Gastrocnemius medialis (tissue), 4 donors: ENCODE measurements at regions not wholly inside any gene's neighbourhood (a gene's known extent, or its start where the extent isn't known, plus 50 kb on each side); places are given as distances from the start of the nearest gene placed in this dataset.

Experiments used
- ATAC-seq, 2 donors: fragments of 150-250 bp; one replicate each; pipeline ENCODE4 v1.9.1; 2016
- DNase-seq, 2 donors: peaks; one replicate each; pipeline ENCODE4 v3.0.0-alpha.2; 2019
- H3K27ac ChIP-seq, 4 donors: fragments of 200-600 bp; sonication (generic); 1 replicate in 1 of 4; 2 replicates in 3 of 4; pipeline ENCODE4 v1.5.1; 2016 to 2018; ENCODE audit warnings: mild to moderate bottlenecking in 2 of 4, moderate library complexity in 1 of 4
- H3K27me3 ChIP-seq, 3 donors: fragments of 200-600 bp; sonication (generic) in 2 of 3; 1 replicate in 1 of 3; 2 replicates in 2 of 3; pipeline versions ENCODE4 v1.5.1 to v1.6.0; 2016 to 2019; ENCODE audit warnings: mild to moderate bottlenecking in 1 of 3, moderate library complexity in 1 of 3
- H3K36me3 ChIP-seq, 2 donors: fragments of 200-600 bp; sonication (generic) in 1 of 2; one replicate each; pipeline ENCODE4 v1.5.1; 2017 to 2018
- H3K4me1 ChIP-seq, 2 donors: fragments of 200-600 bp; sonication (generic) in 1 of 2; one replicate each; pipeline ENCODE4 v1.5.1; 2016 to 2017; ENCODE audit warnings: mild to moderate bottlenecking in 2 of 2
- H3K4me3 ChIP-seq, 4 donors: fragments of 200-600 bp; sonication (generic) in 3 of 4; 1 replicate in 1 of 4; 2 replicates in 3 of 4; pipeline ENCODE4 v1.5.1; 2016 to 2019; ENCODE audit warnings: mild to moderate bottlenecking in 2 of 4
- H3K9me3 ChIP-seq, 3 donors: fragments of 200-600 bp; sonication (generic) in 2 of 3; 1 replicate in 1 of 3; 2 replicates in 2 of 3; pipeline ENCODE4 v1.5.1; 2016 to 2019
- POLR2A ChIP-seq, 2 donors: fragments of 450-650 bp; IDR thresholded peaks; one replicate each; pipeline ENCODE4 v1.6.1; 2017; ENCODE audit warnings: antibody characterized with exemption in 2 of 2, mild to moderate bottlenecking in 2 of 2, moderate library complexity in 2 of 2
- in situ Hi-C, 4 donors: fragments of 200-750 bp; cut with MboI; loops; one replicate each; pipeline versions ENCODE4 v1.15.0 to v1.8.0; 2017; ENCODE audit warnings: low sequenced_read_pairs in 4 of 4
- intact Hi-C: fragments of 100-400 bp; cut with DNase I; formaldehyde crosslinking; loops from one replicate; pipeline ENCODE4 v1.15.1; 2023; ENCODE audit warnings: low total_unique reads
- TF ChIP-seq, protein P1 (sequence below), 5 experiments: fragments of 450-650 bp in 3 of 5; fragments of 200-600 bp in 2 of 5; sonication (generic) in 2 of 5; IDR thresholded peaks in 4 of 5; conservative IDR thresholded peaks in 1 of 5; 1 replicate in 4 of 5; 2 replicates in 1 of 5; pipeline ENCODE4 v1.5.1; 2016 to 2019; ENCODE audit warnings: antibody characterized with exemption in 5 of 5, mild to moderate bottlenecking in 3 of 5, moderate library complexity in 3 of 5

DNA sequence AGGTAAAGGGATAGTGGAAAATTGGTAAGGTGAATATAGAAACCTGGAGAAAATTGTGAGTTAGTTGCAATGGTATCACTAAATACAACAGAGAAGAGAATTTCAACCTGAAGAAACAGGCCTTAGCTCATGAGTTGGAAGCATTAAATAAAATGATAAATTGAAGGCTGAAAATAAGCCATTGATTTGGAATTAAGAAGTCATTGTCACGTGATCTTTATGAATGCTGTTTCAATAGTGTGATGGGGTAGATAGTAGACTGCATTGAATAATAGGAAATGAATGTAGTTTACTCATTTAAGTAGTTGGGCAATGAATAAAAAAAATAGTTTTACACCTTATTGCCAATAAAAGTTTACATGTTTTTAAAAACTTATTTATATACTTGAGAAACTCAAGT is 88.5 kb upstream of the ADGRB3 start:
- Histone ChIP-seq H3K4me3 (no peak overlapping the region), H3K27me3 (no peaks in the 10 kb centered on the region), H3K36me3 (no peaks in the 10 kb centered on the region), H3K4me1 (no peaks in the 10 kb centered on the region), H3K27ac (no peak overlapping the region), H3K9me3 (no peaks in the 10 kb centered on the region)
- no peak for TF ChIP-seq POLR2A (IDR thresholded peaks at IDR 0.05)
- TF ChIP-seq, protein P1, sequence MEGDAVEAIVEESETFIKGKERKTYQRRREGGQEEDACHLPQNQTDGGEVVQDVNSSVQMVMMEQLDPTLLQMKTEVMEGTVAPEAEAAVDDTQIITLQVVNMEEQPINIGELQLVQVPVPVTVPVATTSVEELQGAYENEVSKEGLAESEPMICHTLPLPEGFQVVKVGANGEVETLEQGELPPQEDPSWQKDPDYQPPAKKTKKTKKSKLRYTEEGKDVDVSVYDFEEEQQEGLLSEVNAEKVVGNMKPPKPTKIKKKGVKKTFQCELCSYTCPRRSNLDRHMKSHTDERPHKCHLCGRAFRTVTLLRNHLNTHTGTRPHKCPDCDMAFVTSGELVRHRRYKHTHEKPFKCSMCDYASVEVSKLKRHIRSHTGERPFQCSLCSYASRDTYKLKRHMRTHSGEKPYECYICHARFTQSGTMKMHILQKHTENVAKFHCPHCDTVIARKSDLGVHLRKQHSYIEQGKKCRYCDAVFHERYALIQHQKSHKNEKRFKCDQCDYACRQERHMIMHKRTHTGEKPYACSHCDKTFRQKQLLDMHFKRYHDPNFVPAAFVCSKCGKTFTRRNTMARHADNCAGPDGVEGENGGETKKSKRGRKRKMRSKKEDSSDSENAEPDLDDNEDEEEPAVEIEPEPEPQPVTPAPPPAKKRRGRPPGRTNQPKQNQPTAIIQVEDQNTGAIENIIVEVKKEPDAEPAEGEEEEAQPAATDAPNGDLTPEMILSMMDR (IDR thresholded peaks at IDR 0.05 in 4 of 5, conservative IDR thresholded peaks at IDR 0.05 in 1 of 5) = no peak
- no peak for DNase-seq
- no peak for ATAC-seq
- in situ Hi-C loops = no loop called here
- intact Hi-C loops = no loop called here

DNA sequence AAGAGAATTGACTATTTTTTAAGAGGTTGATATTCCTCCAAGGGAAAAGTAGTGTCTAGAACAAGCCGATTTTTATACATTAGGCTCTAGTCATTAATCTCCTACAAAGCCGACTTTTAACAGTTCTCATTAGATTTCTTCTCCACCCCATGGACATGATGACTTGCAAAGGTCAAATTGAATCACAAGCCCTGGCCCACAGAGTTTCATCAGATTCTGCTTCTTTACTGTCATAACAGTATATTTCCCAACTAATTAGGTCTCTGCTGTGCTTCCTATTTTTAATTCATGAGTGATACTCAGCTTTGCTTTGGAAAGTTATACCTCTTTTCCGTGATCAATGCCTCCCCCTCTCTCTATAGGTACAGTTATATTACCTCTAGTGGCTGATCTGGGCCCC is 90.6 kb upstream of the ADGRB3 start:
- DNase-seq (no peak), ATAC-seq (no peak)
- Histone ChIP-seq H3K4me3 (no peak overlapping the region), H3K4me1 (no peaks in the 10 kb centered on the region), H3K9me3 (no peaks in the 10 kb centered on the region), H3K27ac (no peak overlapping the region), H3K36me3 (no peaks in the 10 kb centered on the region), H3K27me3 (no peaks in the 10 kb centered on the region)
- in situ Hi-C loops = no loop called here
- intact Hi-C loops = no loop called here
- no peak for TF ChIP-seq POLR2A (IDR thresholded peaks at IDR 0.05)
- TF ChIP-seq, protein P1 (IDR thresholded peaks at IDR 0.05 in 4 of 5, conservative IDR thresholded peaks at IDR 0.05 in 1 of 5) = no peak

DNA sequence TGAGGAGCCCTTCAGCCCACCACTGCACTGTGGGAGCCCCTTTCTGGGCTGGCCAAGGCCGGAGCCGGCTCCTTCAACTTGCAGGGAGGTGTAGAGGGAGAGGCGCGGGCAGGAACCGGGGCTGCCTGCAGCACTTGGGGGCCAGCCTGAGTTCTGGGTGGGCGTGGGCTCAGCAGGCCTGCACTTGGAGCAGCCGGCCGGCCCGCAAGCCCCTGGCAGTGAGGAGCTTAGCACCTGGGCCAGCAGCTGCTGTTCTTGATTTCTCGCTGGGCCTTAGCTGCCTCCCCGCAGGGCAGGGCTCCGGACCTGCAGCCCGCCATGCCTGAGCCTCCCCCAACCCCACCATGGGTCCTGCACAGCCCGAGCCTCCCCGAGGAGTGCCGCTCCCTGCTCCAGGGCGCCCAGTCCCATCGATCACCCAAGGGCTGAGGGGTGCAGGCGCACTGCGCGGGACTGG is 101.7 kb upstream of the ADGRB3 start:
- no peaks in the 10 kb centered on the region for H3K36me3 ChIP-seq
- H3K9me3 ChIP-seq = no peaks in the 10 kb centered on the region
- in situ Hi-C loops = no loop called here
- H3K27ac ChIP-seq = no peak overlapping the region
- TF ChIP-seq, protein P1 (IDR thresholded peaks at IDR 0.05 in 4 of 5, conservative IDR thresholded peaks at IDR 0.05 in 1 of 5) = no peak
- no peak for TF ChIP-seq POLR2A (IDR thresholded peaks at IDR 0.05)
- no peaks in the 10 kb centered on the region for H3K4me1 ChIP-seq
- intact Hi-C loops = no loop called here
- DNase-seq (no peak), ATAC-seq (no peak)
- H3K4me3 ChIP-seq = no peak overlapping the region
- no peaks in the 10 kb centered on the region for H3K27me3 ChIP-seq

DNA sequence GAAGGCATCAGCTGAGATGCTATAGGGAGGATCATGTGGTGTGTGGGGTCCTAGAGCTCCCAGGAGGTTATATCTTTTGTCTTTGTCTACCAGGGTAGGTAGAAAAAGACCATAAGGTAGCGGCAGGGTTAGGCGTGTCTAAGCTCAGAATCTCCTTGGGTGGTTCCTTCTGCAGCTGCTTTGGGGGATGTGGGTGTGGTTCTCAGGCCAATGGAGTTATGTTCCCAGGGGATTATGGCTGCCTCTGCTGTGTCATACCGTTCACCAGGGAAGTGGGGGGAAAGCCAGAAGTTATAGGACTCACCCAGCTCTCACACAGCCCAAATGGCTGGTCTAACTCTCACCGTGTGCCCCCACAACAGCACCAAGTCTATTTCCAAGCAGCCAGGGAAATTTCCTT is 107.4 kb upstream of the ADGRB3 start:
- ATAC-seq (no peak), DNase-seq (no peak)
- Histone ChIP-seq H3K4me1 (no peaks in the 10 kb centered on the region), H3K4me3 (no peak overlapping the region), H3K27ac (no peak overlapping the region), H3K27me3 (no peaks in the 10 kb centered on the region), H3K9me3 (no peaks in the 10 kb centered on the region), H3K36me3 (no peaks in the 10 kb centered on the region)
- TF ChIP-seq POLR2A (IDR thresholded peaks at IDR 0.05) = no peak
- TF ChIP-seq, protein P1 (IDR thresholded peaks at IDR 0.05 in 4 of 5, conservative IDR thresholded peaks at IDR 0.05 in 1 of 5) = no peak
- in situ Hi-C loops = no loop called here
- intact Hi-C loops = no loop called here

DNA sequence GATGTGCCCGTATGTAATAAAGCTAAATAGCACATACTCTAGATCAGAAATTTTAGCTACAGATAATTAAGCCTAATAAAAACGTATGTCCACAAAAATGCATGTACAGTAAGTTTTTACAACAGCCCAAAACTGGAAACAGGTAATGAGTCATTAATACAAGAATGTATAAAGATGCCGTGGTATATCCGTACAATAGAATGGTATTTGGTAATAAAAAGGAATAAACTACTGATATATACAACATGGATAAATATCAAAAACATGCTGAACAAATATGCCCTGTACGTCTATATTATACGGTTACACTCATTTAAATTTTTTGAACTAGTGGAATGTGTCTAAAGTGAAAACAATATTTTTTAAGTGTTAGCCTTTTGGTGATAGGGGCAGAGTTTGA is 128.2 kb upstream of the ADGRB3 start:
- Histone ChIP-seq H3K9me3 (no peaks in the 10 kb centered on the region), H3K36me3 (no peaks in the 10 kb centered on the region), H3K4me1 (no peaks in the 10 kb centered on the region), H3K27me3 (no peaks in the 10 kb centered on the region), H3K27ac (no peak overlapping the region), H3K4me3 (no peak overlapping the region)
- intact Hi-C loops = no loop called here
- ATAC-seq = no peak
- DNase-seq = no peak
- TF ChIP-seq, protein P1 (IDR thresholded peaks at IDR 0.05 in 4 of 5, conservative IDR thresholded peaks at IDR 0.05 in 1 of 5) = no peak
- TF ChIP-seq POLR2A (IDR thresholded peaks at IDR 0.05) = no peak
- in situ Hi-C loops = no loop called here
